AG04449 (cell line): ENCODE measurements at regions not wholly inside any gene's neighbourhood (a gene's known extent, or its start where the extent isn't known, plus 50 kb on each side); places are given as distances from the start of the nearest gene placed in this dataset.
A peak's percentile ranks its signal among the peaks of the same experiment; 100 is the strongest.

Source experiments
- CTCF ChIA-PET: fragments of 350-600 bp; formaldehyde crosslinking; extraction: SDS; loops from one replicate; lab custom pipeline; 2021; ENCODE audit warnings: antibody characterized with exemption; lab: Yijun Ruan, JAX
- POLR2A ChIA-PET: fragments of 400-600, 350-600 bp; formaldehyde crosslinking; extraction: SDS; loops from one replicate; lab custom pipeline; 2020; ENCODE audit warnings: antibody characterized with exemption, inconsistent platforms; lab: Yijun Ruan, JAX
- DNase-seq: peaks from one replicate; pipeline ENCODE4 v3.0.0-alpha.2; 2010; ENCODE audit warnings: low read depth, low spot score
- H3K4me3 ChIP-seq: 2 replicates; pipeline ENCODE4 v1.5.1; 2011; ENCODE audit warnings: low read depth, mild to moderate bottlenecking, control low read depth, low read length
- TF ChIP-seq, protein P1 (sequence below): IDR thresholded peaks from one replicate; pipeline ENCODE4 v1.5.1; 2011; ENCODE audit warnings: mild to moderate bottlenecking, moderate library complexity, low read length, control low read depth, inconsistent platforms; ENCODE audit not compliant: insufficient read depth; ENCODE audit errors: missing control alignments

DNA sequence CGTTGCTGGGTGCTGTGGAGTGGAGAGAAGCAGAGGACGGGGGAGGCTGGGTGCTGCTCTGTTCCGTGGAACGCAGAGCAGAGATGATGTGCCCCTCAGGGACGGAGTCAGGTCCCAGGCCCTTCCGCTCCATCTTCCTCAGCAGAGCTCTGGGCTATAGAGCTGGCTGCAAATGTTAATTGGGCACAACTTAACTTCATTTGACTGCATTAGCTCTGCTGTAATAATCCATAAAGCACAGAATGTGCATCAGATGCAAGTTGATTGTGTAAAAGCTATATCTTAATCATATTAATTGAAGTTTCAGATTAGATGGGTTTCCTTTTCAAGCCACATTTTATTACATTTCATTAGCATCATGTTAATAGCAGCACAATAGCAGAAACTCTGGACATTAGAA, 212.6 kb downstream of the ABCC12 start:
- H3K4me3 ChIP-seq: no peak overlapping the region
- TF ChIP-seq, protein P1, sequence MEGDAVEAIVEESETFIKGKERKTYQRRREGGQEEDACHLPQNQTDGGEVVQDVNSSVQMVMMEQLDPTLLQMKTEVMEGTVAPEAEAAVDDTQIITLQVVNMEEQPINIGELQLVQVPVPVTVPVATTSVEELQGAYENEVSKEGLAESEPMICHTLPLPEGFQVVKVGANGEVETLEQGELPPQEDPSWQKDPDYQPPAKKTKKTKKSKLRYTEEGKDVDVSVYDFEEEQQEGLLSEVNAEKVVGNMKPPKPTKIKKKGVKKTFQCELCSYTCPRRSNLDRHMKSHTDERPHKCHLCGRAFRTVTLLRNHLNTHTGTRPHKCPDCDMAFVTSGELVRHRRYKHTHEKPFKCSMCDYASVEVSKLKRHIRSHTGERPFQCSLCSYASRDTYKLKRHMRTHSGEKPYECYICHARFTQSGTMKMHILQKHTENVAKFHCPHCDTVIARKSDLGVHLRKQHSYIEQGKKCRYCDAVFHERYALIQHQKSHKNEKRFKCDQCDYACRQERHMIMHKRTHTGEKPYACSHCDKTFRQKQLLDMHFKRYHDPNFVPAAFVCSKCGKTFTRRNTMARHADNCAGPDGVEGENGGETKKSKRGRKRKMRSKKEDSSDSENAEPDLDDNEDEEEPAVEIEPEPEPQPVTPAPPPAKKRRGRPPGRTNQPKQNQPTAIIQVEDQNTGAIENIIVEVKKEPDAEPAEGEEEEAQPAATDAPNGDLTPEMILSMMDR: no peak
- ChIA-PET CTCF (no interaction called here), POLR2A (no interaction called here)
- DNase-seq: no peak

DNA sequence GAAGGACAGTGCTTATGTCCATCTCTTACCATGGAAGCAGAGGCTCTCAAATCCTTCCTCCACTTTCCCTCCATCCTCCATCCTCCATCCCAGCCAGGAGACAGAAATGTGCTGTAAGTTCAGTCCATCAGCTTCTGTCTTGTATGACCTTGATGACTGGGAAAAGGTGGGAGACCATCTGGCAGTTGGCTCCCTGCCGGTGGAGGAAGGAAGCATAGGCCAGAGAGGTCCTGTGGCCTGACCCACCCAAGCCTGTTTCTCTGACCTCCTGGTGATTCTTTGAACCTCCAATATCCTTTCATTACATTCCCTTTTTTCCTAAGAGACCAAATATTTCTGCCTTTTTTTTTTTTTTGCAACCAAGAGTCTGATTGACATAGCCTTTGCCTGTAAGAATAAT, 215.3 kb downstream of the ABCC12 start:
- TF ChIP-seq, protein P1: no peak
- CTCF ChIA-PET: interaction anchor here (0.7 kb wide), 1 partner anchor 9 kb away, joined by 3 read pairs; no protein-coding TSS in a partner anchor
- POLR2A ChIA-PET: no interaction called here
- no peak overlapping the region for H3K4me3 ChIP-seq
- no peak for DNase-seq

- H3K4me3 ChIP-seq: no peak overlapping the region
- CTCF ChIA-PET: no interaction called here
- TF ChIP-seq, protein P1: no peak
- POLR2A ChIA-PET: no interaction called here
- DNase-seq: no peak
These were observed 216.1 kb downstream of the ABCC12 start for GRCh38 chr16:47939680-47940079.

DNA sequence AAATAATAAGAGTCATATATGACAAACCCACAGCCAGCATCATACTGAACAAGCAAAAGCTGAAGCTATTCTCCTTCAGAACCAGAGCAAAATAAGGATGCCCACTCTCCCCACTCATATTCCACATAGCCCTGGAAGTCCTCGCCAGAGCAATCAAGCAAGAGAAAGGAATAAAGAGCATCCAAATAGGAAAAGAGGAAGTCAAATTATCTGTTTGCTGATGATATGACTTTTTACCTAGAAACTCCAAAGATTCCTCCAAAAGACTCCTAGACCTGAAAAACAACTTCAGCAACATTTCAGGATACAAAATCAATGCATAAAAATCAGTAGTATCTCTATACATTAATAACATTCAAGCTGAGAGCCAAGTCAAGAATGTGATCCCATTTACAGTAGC, 217.5 kb downstream of the ABCC12 start:
- POLR2A ChIA-PET: no interaction called here
- no peak overlapping the region for H3K4me3 ChIP-seq
- TF ChIP-seq, protein P1: no peak
- no peak for DNase-seq
- CTCF ChIA-PET: no interaction called here

DNA sequence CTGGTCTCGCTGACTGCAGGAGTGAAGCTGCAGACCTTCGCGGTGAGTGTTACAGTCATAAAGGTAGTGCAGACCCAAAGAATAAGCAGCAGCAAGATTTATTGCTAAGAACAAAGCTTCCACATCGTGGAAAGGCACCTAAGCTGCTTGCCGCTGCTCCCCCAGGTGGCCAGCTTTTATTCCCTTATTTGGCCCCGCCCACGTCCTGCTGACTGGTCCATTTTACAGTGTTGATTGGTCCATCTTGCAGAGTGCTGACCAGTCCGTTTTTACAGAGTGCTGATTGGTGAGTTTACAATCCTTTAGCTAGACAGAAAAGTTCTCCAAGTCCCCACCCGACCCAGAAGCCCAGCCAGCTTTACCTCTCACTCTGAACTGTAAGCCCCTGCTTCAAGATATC, 227.8 kb downstream of the ABCC12 start:
- CTCF ChIA-PET: no interaction called here
- POLR2A ChIA-PET: no interaction called here
- H3K4me3 ChIP-seq: no peak overlapping the region
- DNase-seq: no peak
- TF ChIP-seq, protein P1: no peak

DNA sequence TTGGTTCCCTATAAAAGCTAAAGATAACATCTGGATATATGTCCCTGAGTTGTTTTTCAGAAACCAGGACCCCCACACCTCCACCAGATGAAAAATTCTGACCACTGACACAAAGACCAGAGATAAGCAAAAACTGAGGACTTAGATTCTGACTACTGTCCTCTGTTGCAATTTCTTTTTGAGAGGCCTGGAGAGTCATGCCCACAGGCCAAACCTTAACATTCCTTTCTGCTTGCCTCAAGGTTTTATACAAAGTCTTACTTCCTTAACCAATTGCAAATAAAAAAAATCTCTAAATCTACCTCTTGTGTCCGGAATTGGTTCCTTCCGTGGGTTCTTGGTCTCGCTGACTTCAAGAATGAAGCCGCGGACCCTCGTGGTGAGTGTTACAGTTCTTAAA, 228.5 kb downstream of the ABCC12 start:
- POLR2A ChIA-PET: no interaction called here
- TF ChIP-seq, protein P1: no peak
- CTCF ChIA-PET: interaction anchor here (1.5 kb wide), 2 partner anchors 11 to 238 kb away, joined by 3 read pairs; no protein-coding TSS in a partner anchor
- peak; percentile 7 for DNase-seq
- H3K4me3 ChIP-seq: no peak overlapping the region
